Ovary (tissue), 3 donors: ENCODE measurements at regions not wholly inside any gene's neighbourhood (a gene's known extent, or its start where the extent isn't known, plus 50 kb on each side); places are given as distances from the start of the nearest gene placed in this dataset.

Source experiments
- CTCF ChIP-seq, 3 donors: fragments of 450-650 bp in 2 of 3; fragments of 200-600 bp in 1 of 3; IDR thresholded peaks; one replicate each; pipeline versions ENCODE4 v1.5.1 to v1.8.0; 2016 to 2022; ENCODE audit warnings: antibody characterized with exemption in 3 of 3, mild to moderate bottlenecking in 1 of 3
- POLR2A ChIP-seq: fragments of 450-650 bp; IDR thresholded peaks from one replicate; pipeline ENCODE4 v1.6.1; 2017; ENCODE audit warnings: antibody characterized with exemption, mild to moderate bottlenecking, moderate library complexity
- donor health status: DM: no; HTN: no; CAD: no.

- no peak for TF ChIP-seq POLR2A
- no peak for TF ChIP-seq CTCF (IDR thresholded peaks at IDR 0.05)
Observed at GRCh38 chr3:98969295-98969694, 67.8 kb upstream of the DCBLD2 start.
